NCI-H460 (cell line): ENCODE measurements at regions not wholly inside any gene's neighbourhood (a gene's known extent, or its start where the extent isn't known, plus 50 kb on each side); places are given as distances from the start of the nearest gene placed in this dataset.
A peak's percentile ranks its signal among the peaks of the same experiment; 100 is the strongest.
"Not testable (repeated sequence)": the region's sequence is repeated elsewhere in the genome, so short reads cannot be mapped to it uniquely, and the experiment has no call there.

Experiments used
- DNase-seq: peaks from one replicate; pipeline ENCODE4 v3.0.0-alpha.2; 2016; ENCODE audit warnings: low read depth; ENCODE audit errors: extremely low read depth

- DNase-seq: no peak
These were observed 94.3 kb upstream of the DCLK2 start for GRCh38 chr4:149983931-149984330.

DNA sequence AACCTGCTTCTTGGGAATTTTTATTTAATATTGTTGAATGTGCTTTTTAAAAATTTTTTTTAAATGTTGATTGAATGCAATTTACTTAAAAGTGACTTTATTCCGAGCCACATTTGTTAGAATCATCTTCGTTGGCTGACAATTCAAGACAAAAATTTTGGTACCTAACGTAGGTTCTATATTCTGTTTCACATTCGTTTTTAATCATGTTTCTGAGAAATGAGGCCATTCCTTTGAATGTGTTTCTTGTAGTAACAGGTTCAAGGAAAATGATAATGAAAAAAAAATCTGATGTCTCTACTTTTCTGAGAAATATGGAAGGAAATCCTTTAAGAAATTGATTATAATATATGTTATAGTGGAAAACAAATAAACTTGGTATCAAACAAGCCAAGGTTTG, 92.3 kb upstream of the DCLK2 start:
- DNase-seq: no peak

DNA sequence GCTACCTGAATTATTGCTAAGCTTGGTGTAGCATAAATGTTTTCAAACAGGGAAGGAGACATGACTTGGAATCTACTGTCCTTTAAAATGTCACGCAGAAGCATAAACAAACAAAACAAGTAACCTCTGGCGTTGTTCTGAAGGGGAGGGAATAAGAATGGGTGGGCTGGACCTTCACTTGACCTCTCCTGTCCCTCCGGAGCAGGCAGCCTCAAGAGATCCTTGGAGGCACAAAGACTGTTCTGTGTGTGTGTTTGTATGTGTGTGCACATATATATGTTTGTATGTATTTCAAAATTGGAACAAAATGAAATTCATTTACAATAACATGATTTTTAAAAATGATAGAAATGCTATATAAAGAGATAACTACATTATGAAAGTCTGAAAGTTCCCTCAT, 91.3 kb upstream of the DCLK2 start:
- no peak for DNase-seq

DNA sequence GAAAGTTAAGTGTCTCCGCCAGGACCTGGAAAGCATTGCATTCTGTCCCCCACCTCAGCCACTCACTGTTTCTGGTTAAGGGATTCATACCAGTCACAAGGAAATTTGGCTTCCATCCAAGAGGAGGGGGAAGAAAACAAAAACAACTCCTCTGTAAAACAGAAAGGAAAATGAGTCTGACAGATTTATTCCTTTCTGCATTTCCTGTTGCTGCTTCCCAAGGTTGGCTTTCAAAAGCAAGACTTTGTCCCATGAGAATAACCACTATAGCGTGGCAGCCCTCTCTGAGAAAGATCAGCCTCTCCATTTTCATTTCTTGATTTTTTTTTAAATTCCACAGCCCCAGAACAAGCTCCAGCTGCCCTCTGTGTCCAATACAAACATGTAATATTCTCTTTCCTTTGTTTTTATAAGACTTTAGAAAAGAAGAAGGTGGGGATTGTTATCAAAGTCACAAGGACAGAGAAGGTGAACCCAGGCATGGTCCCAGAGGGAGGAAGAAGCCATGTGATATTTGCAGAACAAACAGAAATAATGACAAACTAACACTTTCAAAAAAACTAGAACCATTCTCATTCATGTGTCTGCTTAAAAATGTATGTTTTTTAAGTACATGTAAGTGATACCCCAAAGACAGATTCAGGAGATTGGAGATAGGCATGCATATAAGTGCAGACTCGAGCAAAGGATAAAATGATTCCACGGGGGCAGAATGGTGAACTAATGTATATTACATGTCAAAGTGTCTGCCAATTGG, 90.7 kb upstream of the DCLK2 start:
- DNase-seq: no peak

DNA sequence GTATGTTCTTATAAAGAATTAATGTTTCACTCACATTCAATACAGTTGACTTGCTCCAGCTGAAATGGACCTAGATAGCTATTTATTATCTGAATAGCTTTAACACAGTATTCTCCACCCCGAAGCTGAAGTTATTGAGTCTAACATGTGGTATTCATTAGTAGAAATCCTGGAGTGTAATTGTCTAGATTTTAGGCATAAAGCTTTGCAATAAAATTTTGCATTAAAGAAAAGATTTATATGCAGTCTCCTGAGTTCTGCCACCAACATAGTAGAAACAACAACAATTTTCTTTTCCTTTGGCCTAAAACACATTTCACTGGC, 90.2 kb upstream of the DCLK2 start:
- no peak for DNase-seq

DNA sequence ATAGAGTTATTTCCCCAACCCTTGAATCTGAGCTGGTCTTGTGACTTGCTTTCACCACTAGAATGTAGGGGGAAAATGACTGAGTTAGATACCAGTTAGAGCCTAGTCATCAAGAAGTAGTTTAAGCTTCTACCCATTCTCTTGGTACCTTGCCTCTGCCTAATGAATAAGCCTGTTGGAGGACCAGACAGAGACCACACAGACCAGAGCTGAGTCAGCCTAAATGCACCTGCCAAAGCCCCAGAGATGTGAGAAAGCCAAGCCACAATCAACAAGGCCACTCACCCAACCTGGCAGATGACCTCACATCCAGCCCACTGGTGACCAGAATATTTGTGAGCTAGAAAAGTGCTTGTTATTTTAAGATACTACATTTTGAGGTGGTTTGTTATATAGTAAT, 85.2 kb upstream of the DCLK2 start:
- DNase-seq: no peak

- no peak for DNase-seq
These were observed 83.0 kb upstream of the DCLK2 start for GRCh38 chr4:149995134-149995756.

GRCh38 chr4:149997881-149998421, 80.3 kb upstream of the DCLK2 start:
- peak; percentile 61 for DNase-seq

GRCh38 chr4:149999485-150000074, 78.7 kb upstream of the DCLK2 start:
- peak; percentile 49 for DNase-seq

DNA sequence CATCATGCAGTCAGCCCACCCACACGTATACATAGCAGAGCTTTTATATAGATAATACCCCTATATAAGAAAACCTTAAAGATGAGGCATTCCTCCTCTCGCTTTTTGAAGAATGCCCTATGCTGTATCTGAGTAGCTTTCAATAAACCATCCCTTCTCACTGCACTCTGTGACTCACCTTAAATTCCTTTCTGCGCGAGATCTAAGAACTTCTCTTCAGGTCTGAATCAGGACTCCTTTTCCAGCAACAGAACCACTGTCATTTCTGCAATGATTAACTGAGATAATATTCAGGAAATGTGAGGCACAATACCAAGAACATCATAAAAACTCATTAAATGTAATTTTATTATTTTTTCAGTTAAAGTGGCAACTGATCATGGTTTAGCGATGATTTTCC, 76.4 kb upstream of the DCLK2 start:
- no peak for DNase-seq

DNA sequence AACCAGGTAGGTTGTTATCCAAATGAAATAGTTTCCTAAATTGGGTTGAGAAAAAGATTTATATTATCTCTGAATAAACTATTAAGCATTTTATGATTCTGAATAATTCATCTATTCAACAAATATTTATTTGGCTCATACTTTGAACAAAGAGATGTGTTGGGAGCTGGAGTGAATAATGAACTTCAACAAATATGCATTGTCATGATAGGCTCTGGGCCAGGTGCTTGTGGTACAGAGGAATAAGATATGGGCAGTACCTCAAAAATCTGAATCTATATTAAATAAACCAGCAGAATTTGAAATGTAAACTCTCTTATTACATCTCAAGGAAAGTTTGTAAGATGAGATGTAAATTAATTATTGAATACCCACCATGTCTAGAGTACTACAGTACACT, 75.7 kb upstream of the DCLK2 start:
- DNase-seq: no peak

- no peak for DNase-seq
These were observed 73.8 kb upstream of the DCLK2 start for GRCh38 chr4:150004481-150004880.

GRCh38 chr4:150005537-150005936, 72.7 kb upstream of the DCLK2 start:
- DNase-seq: no peak

DNA sequence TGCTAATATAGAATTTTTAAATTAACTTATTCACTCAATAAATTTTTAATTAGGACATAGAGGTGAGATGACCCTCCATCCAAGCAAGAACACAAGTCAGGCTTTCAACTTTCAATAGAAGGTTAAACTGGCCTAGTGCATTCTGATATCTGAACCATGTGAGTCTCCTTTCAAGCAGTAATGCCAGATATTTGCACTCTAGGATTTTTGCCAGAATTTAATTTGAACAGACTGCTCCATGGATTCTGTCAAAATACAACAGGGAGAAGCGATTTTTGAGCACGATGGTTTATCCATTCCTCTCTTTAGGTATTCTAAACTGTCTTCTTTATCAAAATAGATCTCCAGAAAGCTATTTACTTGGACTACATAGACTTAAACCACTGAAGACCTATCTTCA, 72.0 kb upstream of the DCLK2 start:
- DNase-seq: no peak

DNA sequence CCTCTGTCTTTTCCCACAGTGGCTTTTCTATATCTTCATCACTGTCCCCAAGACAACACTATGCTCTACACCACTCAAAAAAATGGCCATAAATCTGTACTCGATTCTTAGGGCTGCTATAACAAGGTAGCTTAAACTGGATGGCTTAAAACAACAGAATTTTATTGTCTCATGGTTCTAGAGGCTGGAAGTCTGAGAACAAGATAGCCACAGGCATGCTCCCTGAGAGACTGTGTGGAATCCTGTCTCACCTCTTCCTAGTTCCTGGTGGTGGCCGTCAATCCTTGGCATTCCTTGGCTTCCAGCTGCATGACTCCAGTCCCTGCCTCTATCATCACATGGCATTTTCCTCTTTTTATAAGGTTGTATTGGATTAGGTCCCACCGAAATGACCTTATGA, 70.7 kb upstream of the DCLK2 start:
- no peak for DNase-seq

DNA sequence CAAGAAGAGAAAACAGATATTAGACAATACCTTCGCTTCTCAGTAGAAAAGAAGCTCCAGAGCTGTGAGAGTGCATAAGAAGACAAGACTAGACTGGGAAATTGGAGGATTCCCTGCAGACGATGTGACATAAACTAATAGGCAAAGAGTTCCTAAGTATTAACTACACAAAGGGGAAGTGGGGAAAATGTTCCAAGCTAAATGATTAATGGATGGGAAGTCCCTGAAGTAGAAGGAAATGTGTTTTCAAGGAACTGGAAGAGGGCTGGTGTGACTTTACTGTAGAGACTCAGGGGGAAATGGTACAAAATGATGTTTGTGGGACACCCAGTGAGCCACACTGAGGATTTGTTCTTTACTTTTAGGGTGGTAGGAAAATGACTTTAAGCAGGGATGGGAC, 69.7 kb upstream of the DCLK2 start:
- no peak for DNase-seq

DNA sequence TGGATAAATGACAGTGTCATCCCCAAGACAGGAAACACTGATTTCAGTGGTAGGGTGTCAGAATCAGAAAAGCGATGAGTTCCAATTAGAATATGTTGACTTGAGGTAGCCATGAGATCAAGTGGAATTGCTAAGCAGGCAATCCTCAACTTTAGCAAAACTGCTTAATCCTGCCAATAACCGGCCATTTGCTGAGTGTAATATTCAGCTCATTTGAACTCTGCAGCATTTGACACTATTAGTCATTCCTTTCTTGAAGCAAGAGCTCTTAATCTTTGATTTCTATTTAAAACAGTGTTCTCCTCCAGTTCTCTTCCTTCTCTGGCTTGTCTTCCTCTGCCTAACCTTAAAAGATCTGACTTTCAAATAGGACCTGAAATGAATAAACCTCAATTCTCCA, 68.7 kb upstream of the DCLK2 start:
- no peak for DNase-seq

DNA sequence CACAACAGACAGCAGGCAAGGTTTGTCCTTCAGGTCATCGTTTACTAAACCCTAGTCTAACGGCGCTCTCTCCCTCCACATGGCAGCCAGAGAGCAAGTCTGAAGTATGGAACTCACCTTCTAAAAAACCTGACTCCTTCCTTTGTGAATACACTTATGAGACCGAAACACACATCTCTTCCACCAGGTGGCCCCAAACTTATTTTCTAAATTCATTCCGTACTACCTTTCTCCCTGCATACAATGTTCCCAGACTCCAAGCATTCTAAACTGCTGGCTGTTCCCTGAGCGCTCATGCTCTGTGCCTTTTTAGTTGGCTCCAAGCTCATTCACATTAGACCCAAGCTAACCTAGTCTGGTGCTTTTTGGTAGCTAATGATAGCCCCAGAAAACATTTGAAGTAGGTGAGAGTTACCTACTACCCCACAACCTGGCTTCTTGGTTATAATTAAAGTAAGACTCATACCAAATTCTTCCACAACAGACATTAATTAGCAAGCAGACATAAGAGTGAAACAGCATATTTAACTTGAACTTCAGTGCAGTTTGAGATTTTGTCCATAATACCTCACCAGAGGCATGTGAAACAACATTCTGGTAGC, 67.6 kb upstream of the DCLK2 start:
- DNase-seq: peak; percentile 66

GRCh38 chr4:150012851-150013360, 65.3 kb upstream of the DCLK2 start:
- DNase-seq: no peak

GRCh38 chr4:150015910-150016309, 62.3 kb upstream of the DCLK2 start:
- DNase-seq: not testable (repeated sequence)

GRCh38 chr4:150016621-150017020, 61.6 kb upstream of the DCLK2 start:
- not testable (repeated sequence) for DNase-seq
